A549 (cell line): ENCODE measurements at regions not wholly inside any gene's neighbourhood (a gene's known extent, or its start where the extent isn't known, plus 50 kb on each side); places are given as distances from the start of the nearest gene placed in this dataset.

Source experiments
- BCL3 ChIP-seq: fragments of >200 bp; sonication (Bioruptor Twin); formaldehyde crosslinking; IDR thresholded peaks from 3 replicates; pipeline ENCODE4 v1.6.1; 2016
- CHD2 ChIP-seq: fragments of 150-350 bp; IDR thresholded peaks from 2 replicates; pipeline ENCODE4 v1.6.1; 2014; ENCODE audit warnings: low read length; ENCODE audit not compliant: partially characterized antibody
- EP300 ChIP-seq, 2 experiments: fragments of >200 bp; sonication (Bioruptor Twin); formaldehyde crosslinking; IDR thresholded peaks; 2 replicates in 1 of 2; 3 replicates in 1 of 2; pipeline ENCODE4 v1.6.1; 2016 to 2017
- HDAC2 ChIP-seq: fragments of 200-600 bp; sonication (generic); IDR thresholded peaks from 2 replicates; pipeline ENCODE4 v1.6.1; 2016
- MYC ChIP-seq: IDR thresholded peaks from 2 replicates; pipeline ENCODE4 v1.6.1; 2012; ENCODE audit warnings: mild to moderate bottlenecking, inconsistent platforms, low read length, improper control_type of control experiment, borderline replicate concordance
- NFE2L2 ChIP-seq: fragments of 150-350 bp; conservative IDR thresholded peaks from 2 replicates; pipeline ENCODE4 v1.6.1; 2014; ENCODE audit warnings: low read length
- POLR2A ChIP-seq: IDR thresholded peaks from 2 replicates; pipeline ENCODE4 v1.6.1; 2012; ENCODE audit warnings: mild to moderate bottlenecking, low read length
- RCOR1 ChIP-seq: fragments of 150-350 bp; IDR thresholded peaks from 2 replicates; pipeline ENCODE4 v1.6.1; 2014; ENCODE audit warnings: antibody characterized with exemption, low read length, low read depth
- TP53 ChIP-seq: fragments of 250-450 bp; sonication (Bioruptor Pico); IDR thresholded peaks from 2 replicates; pipeline ENCODE4 v1.5.0; 2021; ENCODE audit warnings: mild to moderate bottlenecking, moderate library complexity
- TF ChIP-seq, protein P1 (sequence below): fragments of >200 bp; sonication (Bioruptor Twin); formaldehyde crosslinking; IDR thresholded peaks from 3 replicates; pipeline ENCODE4 v1.5.1; 2016
- TF ChIP-seq, protein P2 (sequence below): fragments of 200-600 bp; sonication (generic); IDR thresholded peaks from 2 replicates; pipeline ENCODE4 v1.6.1; 2016; ENCODE audit warnings: antibody characterized with exemption, mild to moderate bottlenecking, moderate library complexity

DNA sequence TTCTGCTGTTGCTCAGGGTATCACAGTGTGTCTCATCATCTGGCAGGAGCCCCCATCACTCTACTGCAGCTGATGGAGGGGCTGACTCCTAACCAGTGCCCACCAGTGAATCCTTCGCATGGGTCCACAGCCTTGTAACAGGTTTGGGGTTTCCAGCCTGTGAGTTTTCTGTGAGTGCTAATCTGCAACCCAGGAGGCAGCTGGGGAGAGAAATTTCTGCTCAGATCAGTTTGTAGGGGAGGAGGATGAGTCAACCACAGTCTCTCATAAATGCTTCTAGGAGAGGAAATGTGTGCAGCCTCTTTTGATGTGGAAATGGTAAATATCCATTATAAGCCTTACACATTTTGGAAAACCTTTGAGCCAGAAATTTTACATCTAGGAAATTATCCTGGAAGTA lies 871.3 kb downstream of the AACS start:
- TF ChIP-seq, protein P1, sequence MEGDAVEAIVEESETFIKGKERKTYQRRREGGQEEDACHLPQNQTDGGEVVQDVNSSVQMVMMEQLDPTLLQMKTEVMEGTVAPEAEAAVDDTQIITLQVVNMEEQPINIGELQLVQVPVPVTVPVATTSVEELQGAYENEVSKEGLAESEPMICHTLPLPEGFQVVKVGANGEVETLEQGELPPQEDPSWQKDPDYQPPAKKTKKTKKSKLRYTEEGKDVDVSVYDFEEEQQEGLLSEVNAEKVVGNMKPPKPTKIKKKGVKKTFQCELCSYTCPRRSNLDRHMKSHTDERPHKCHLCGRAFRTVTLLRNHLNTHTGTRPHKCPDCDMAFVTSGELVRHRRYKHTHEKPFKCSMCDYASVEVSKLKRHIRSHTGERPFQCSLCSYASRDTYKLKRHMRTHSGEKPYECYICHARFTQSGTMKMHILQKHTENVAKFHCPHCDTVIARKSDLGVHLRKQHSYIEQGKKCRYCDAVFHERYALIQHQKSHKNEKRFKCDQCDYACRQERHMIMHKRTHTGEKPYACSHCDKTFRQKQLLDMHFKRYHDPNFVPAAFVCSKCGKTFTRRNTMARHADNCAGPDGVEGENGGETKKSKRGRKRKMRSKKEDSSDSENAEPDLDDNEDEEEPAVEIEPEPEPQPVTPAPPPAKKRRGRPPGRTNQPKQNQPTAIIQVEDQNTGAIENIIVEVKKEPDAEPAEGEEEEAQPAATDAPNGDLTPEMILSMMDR: no peak
- TF ChIP-seq CHD2 (no peak), RCOR1 (no peak), POLR2A (no peak), BCL3 (no peak), HDAC2 (no peak), TP53 (CRISPR knock-in tag) (no peak), EP300 (IDR thresholded peaks at IDR 0.05) (no peak), NFE2L2 (no peak), MYC (no peak)
- TF ChIP-seq, protein P2, sequence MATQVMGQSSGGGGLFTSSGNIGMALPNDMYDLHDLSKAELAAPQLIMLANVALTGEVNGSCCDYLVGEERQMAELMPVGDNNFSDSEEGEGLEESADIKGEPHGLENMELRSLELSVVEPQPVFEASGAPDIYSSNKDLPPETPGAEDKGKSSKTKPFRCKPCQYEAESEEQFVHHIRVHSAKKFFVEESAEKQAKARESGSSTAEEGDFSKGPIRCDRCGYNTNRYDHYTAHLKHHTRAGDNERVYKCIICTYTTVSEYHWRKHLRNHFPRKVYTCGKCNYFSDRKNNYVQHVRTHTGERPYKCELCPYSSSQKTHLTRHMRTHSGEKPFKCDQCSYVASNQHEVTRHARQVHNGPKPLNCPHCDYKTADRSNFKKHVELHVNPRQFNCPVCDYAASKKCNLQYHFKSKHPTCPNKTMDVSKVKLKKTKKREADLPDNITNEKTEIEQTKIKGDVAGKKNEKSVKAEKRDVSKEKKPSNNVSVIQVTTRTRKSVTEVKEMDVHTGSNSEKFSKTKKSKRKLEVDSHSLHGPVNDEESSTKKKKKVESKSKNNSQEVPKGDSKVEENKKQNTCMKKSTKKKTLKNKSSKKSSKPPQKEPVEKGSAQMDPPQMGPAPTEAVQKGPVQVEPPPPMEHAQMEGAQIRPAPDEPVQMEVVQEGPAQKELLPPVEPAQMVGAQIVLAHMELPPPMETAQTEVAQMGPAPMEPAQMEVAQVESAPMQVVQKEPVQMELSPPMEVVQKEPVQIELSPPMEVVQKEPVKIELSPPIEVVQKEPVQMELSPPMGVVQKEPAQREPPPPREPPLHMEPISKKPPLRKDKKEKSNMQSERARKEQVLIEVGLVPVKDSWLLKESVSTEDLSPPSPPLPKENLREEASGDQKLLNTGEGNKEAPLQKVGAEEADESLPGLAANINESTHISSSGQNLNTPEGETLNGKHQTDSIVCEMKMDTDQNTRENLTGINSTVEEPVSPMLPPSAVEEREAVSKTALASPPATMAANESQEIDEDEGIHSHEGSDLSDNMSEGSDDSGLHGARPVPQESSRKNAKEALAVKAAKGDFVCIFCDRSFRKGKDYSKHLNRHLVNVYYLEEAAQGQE: no peak
